ENCODE measurements at regions not wholly inside any gene's neighbourhood (a gene's known extent, or its start where the extent isn't known, plus 50 kb on each side); places are given as distances from the start of the nearest gene placed in this dataset.

GRCh38 chr2:198326431-198326830 is 522.0 kb downstream of the PLCL1 start:
- TF ChIP-seq CTCF (conservative IDR thresholded peaks at IDR 0.05; ENCODE audit: low read depth, low read length): no peak
- no peak for TF ChIP-seq EZH2 (IDR thresholded peaks at IDR 0.05; ENCODE audit: borderline replicate concordance, low read depth, low read length, poor library complexity, severe bottlenecking)

Data from A673 (cell line).